A549 (cell line): ENCODE measurements at regions not wholly inside any gene's neighbourhood (a gene's known extent, or its start where the extent isn't known, plus 50 kb on each side); places are given as distances from the start of the nearest gene placed in this dataset.

Experiments
- CTCF ChIP-seq: fragments of >200 bp; sonication (Bioruptor Twin); formaldehyde crosslinking; IDR thresholded peaks from 3 replicates; pipeline ENCODE4 v1.5.1; 2016
- POLR2A ChIP-seq: IDR thresholded peaks from 2 replicates; pipeline ENCODE4 v1.6.1; 2012; ENCODE audit warnings: mild to moderate bottlenecking, low read length
- POLR2AphosphoS2 ChIP-seq: conservative IDR thresholded peaks from 2 replicates; pipeline ENCODE4 v1.6.1; 2012; ENCODE audit warnings: low read length, improper control_type of control experiment, inconsistent platforms

DNA sequence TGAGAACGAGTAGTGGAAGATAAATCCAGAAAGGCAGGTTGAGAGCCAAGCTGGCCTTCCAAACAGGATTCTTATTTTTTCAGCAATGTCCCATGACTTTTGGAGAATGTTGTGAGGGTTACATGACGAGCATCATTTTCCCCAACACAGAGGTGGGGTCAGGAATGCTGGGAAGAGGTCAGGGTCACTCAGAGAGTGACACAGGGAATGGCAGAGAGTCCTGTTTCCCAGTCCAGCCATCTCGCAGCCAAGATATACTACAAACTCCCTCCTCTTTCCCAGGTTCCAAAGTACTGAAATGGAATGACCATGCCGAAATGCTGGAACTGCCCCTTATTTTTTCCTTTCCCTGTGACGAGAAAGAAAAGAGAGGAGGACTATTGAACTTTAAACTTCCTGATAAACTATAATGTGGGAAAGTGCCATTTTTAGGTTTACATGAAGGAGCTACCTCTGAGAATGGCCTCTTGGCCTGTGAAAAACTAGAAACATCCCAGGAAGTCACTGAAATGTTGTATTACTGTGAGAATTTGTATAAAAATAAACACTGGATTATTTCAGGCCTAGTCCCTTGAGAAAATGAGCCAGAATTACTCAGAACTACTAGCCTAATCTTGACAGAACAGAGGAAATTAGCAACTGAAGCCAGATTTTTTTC, 420.4 kb downstream of the CETN3 start:
- no peak for TF ChIP-seq CTCF
- TF ChIP-seq POLR2A = no peak
- no peak for TF ChIP-seq POLR2AphosphoS2
